ENCODE measurements at regions not wholly inside any gene's neighbourhood (a gene's known extent, or its start where the extent isn't known, plus 50 kb on each side); places are given as distances from the start of the nearest gene placed in this dataset.

- no peaks in the 10 kb centered on the region for H3K4me1 ChIP-seq
- H3K9me3 ChIP-seq: no peaks in the 10 kb centered on the region
- H3K36me3 ChIP-seq: no peaks in the 10 kb centered on the region
- TF ChIP-seq CTCF (IDR thresholded peaks at IDR 0.05): no peak
- no peak for DNase-seq (ENCODE audit: low spot score)
- H3K27ac ChIP-seq: no peak overlapping the region
- no peaks in the 10 kb centered on the region for H3K27me3 ChIP-seq
- H3K4me3 ChIP-seq: no peak overlapping the region
Measured at GRCh38 chr13:105333416-105333815, 1202.0 kb downstream of the EFNB2 start.

- Histone ChIP-seq H3K4me1 (no peaks in the 10 kb centered on the region), H3K36me3 (no peaks in the 10 kb centered on the region), H3K27me3 (no peaks in the 10 kb centered on the region), H3K27ac (no peak overlapping the region), H3K4me3 (no peak overlapping the region), H3K9me3 (no peaks in the 10 kb centered on the region)
- no peak for TF ChIP-seq CTCF (IDR thresholded peaks at IDR 0.05)
- no peak for DNase-seq (ENCODE audit: low spot score)
Measured at GRCh38 chr13:105329359-105329758, 1206.1 kb downstream of the EFNB2 start.

- Histone ChIP-seq H3K27me3 (no peaks in the 10 kb centered on the region), H3K36me3 (no peaks in the 10 kb centered on the region), H3K4me1 (no peaks in the 10 kb centered on the region), H3K9me3 (peaks cover 0 to 1% of the 10 kb centered on the region in 2 donors), H3K27ac (no peak overlapping the region), H3K4me3 (no peak overlapping the region)
- DNase-seq (ENCODE audit: low spot score): no peak
- TF ChIP-seq CTCF (IDR thresholded peaks at IDR 0.05): no peak
Measured at GRCh38 chr13:105328212-105328611, 1207.2 kb downstream of the EFNB2 start.

GRCh38 chr13:105327581-105328126 lies 1207.8 kb downstream of the EFNB2 start:
- no peaks in the 10 kb centered on the region for H3K4me1 ChIP-seq
- H3K4me3 ChIP-seq: no peak overlapping the region
- peaks cover 0 to 6% of the 10 kb centered on the region in 2 donors for H3K9me3 ChIP-seq
- TF ChIP-seq CTCF (IDR thresholded peaks at IDR 0.05): no peak
- DNase-seq (ENCODE audit: low spot score): no peak
- H3K27ac ChIP-seq: no peak overlapping the region
- H3K27me3 ChIP-seq: no peaks in the 10 kb centered on the region
- H3K36me3 ChIP-seq: no peaks in the 10 kb centered on the region

GRCh38 chr13:105319875-105320274 lies 1215.6 kb downstream of the EFNB2 start:
- TF ChIP-seq CTCF (IDR thresholded peaks at IDR 0.05): no peak

GRCh38 chr13:105316731-105317130 lies 1218.7 kb downstream of the EFNB2 start:
- DNase-seq (ENCODE audit: low spot score): no peak
- Histone ChIP-seq H3K27ac (no peak overlapping the region), H3K36me3 (no peaks in the 10 kb centered on the region), H3K27me3 (no peaks in the 10 kb centered on the region), H3K4me1 (no peaks in the 10 kb centered on the region), H3K9me3 (no peaks in the 10 kb centered on the region), H3K4me3 (no peak overlapping the region)
- no peak for TF ChIP-seq CTCF (IDR thresholded peaks at IDR 0.05)

More at GRCh38 chr13:105319875-105320274, 1215.6 kb downstream of the EFNB2 start:
- no peak for DNase-seq (ENCODE audit: low spot score)
- Histone ChIP-seq H3K4me3 (no peak overlapping the region), H3K27ac (no peak overlapping the region), H3K4me1 (no peaks in the 10 kb centered on the region), H3K9me3 (peaks cover 0 to 6% of the 10 kb centered on the region in 2 donors), H3K36me3 (no peaks in the 10 kb centered on the region), H3K27me3 (no peaks in the 10 kb centered on the region)

All from right atrium auricular region (tissue), 2 donors.